HG03521 (cell line): ENCODE measurements at regions not wholly inside any gene's neighbourhood (a gene's known extent, or its start where the extent isn't known, plus 50 kb on each side); places are given as distances from the start of the nearest gene placed in this dataset.
"Not testable (repeated sequence)": the region's sequence is repeated elsewhere in the genome, so short reads cannot be mapped to it uniquely, and the experiment has no call there.

Source experiments
- ATAC-seq: cut with Tn5 transposase; IDR thresholded peaks from one replicate; pipeline ENCODE4 v1.9.1; 2021; ENCODE audit warnings: mild to moderate bottlenecking, moderate library complexity; ENCODE audit not compliant: unreplicated experiment

GRCh38 chr1:221497046-221497445 is 244.8 kb downstream of the DUSP10 start:
- ATAC-seq = no peak

- ATAC-seq = no peak
Measured at GRCh38 chr1:221503268-221503667, 238.6 kb downstream of the DUSP10 start.

GRCh38 chr1:221509575-221510355 is 232.1 kb downstream of the DUSP10 start:
- no peak for ATAC-seq

GRCh38 chr1:221510793-221511503 is 230.9 kb downstream of the DUSP10 start:
- no peak for ATAC-seq

GRCh38 chr1:221511797-221512196 is 230.1 kb downstream of the DUSP10 start:
- no peak for ATAC-seq

GRCh38 chr1:221514806-221515205 is 227.1 kb downstream of the DUSP10 start:
- no peak for ATAC-seq

GRCh38 chr1:221515496-221515895 is 226.4 kb downstream of the DUSP10 start:
- ATAC-seq = no peak

GRCh38 chr1:221517961-221518360 is 223.9 kb downstream of the DUSP10 start:
- ATAC-seq = no peak

- ATAC-seq = no peak
Measured at GRCh38 chr1:221520250-221520649, 221.6 kb downstream of the DUSP10 start.

- no peak for ATAC-seq
Measured at GRCh38 chr1:221521686-221522085, 220.2 kb downstream of the DUSP10 start.

- no peak for ATAC-seq
Measured at GRCh38 chr1:221522529-221522940, 219.4 kb downstream of the DUSP10 start.

GRCh38 chr1:221525749-221526148 is 216.1 kb downstream of the DUSP10 start:
- no peak for ATAC-seq

- no peak for ATAC-seq
Measured at GRCh38 chr1:221527302-221527701, 214.6 kb downstream of the DUSP10 start.

- no peak for ATAC-seq
Measured at GRCh38 chr1:221527886-221528624, 213.8 kb downstream of the DUSP10 start.

- ATAC-seq = not testable (repeated sequence)
Measured at GRCh38 chr1:221530159-221530558, 211.7 kb downstream of the DUSP10 start.

- no peak for ATAC-seq
Measured at GRCh38 chr1:221530791-221531190, 211.1 kb downstream of the DUSP10 start.

- no peak for ATAC-seq
Measured at GRCh38 chr1:221532071-221532773, 209.7 kb downstream of the DUSP10 start.

GRCh38 chr1:221541296-221541695 is 200.6 kb downstream of the DUSP10 start:
- no peak for ATAC-seq

- ATAC-seq = no peak
Measured at GRCh38 chr1:221543529-221544120, 198.3 kb downstream of the DUSP10 start.

- ATAC-seq = no peak
Measured at GRCh38 chr1:221548942-221549341, 192.9 kb downstream of the DUSP10 start.

GRCh38 chr1:221549815-221550214 is 192.1 kb downstream of the DUSP10 start:
- no peak for ATAC-seq
